PC-9 (cell line): ENCODE measurements at regions not wholly inside any gene's neighbourhood (a gene's known extent, or its start where the extent isn't known, plus 50 kb on each side); places are given as distances from the start of the nearest gene placed in this dataset.

Experiments
- EZH2 ChIP-seq: fragments of 200-600 bp; sonication (generic); IDR thresholded peaks from 2 replicates; pipeline ENCODE4 v1.8.0; 2017; ENCODE audit warnings: antibody characterized with exemption, low read depth
- TF ChIP-seq, protein P1 (sequence below): fragments of 200-600 bp; sonication (generic); conservative IDR thresholded peaks from 2 replicates; pipeline ENCODE4 v1.6.1; 2017; ENCODE audit warnings: mixed run types, antibody characterized with exemption, mild to moderate bottlenecking, moderate library complexity

DNA sequence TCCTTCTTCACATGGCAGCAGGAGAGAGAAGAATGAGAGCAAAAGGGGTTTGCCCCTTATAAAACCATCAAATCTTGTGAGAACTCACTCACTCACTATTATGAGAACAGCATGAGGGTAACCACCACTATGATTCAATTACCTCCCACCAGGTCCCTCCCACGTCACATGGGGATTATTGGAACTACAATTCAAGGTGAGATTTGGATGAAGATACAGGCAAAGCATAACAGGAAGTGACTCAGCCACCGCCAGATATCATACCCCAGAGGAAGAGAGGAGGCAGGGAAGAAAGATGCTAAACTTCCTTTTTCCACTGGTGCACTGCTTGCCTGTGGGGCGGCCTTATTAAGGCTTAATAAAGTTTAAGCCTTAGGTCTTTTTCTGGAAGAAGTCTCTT lies 766.1 kb downstream of the KCTD8 start:
- TF ChIP-seq, protein P1, sequence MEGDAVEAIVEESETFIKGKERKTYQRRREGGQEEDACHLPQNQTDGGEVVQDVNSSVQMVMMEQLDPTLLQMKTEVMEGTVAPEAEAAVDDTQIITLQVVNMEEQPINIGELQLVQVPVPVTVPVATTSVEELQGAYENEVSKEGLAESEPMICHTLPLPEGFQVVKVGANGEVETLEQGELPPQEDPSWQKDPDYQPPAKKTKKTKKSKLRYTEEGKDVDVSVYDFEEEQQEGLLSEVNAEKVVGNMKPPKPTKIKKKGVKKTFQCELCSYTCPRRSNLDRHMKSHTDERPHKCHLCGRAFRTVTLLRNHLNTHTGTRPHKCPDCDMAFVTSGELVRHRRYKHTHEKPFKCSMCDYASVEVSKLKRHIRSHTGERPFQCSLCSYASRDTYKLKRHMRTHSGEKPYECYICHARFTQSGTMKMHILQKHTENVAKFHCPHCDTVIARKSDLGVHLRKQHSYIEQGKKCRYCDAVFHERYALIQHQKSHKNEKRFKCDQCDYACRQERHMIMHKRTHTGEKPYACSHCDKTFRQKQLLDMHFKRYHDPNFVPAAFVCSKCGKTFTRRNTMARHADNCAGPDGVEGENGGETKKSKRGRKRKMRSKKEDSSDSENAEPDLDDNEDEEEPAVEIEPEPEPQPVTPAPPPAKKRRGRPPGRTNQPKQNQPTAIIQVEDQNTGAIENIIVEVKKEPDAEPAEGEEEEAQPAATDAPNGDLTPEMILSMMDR = no peak
- no peak for TF ChIP-seq EZH2
